ENCODE measurements at regions not wholly inside any gene's neighbourhood (a gene's known extent, or its start where the extent isn't known, plus 50 kb on each side); places are given as distances from the start of the nearest gene placed in this dataset.

DNA sequence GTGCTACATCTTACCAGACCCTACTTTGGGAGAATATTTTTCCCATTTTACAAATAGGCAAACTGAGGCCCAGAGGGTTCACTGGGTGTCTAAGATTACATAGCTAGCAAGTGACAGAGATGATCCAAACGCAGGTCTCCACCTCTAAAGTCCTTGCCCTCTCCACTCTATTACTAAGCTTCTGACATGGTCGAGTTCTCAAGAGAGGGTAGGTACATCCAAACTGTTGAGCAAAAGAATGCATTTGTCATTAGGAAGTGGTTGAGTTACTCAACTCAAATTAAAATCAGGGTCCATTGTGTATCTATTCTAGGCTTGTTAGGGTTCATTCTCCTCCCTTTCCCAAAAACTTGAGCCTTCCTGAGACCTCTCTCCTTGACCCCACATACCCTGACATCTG lies 680.6 kb upstream of the FANCL start:
- no peaks in the 10 kb centered on the region for H3K4me1 ChIP-seq (ENCODE audit: insufficient read depth, low read length, severe bottlenecking)
- H3K4me2 ChIP-seq (ENCODE audit: low read length): no peak overlapping the region

DNA sequence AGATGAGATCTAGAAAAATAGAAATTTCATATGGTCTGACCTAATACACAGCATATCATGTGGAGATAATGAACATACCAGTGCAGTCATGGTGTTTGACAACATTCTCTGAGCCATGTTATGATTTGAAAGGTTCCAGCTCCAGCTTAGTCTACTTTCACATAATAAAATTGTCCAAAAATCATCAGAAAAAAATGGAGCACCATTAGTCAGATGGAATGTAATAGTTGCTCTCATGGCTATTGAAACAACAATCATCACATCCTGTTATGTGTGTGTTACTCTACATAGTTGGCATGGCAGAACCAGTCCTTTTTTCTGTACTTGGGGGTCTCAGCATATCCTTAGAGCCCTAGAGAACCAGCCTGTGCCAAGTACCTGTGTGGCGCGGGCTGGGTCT lies 678.9 kb upstream of the FANCL start:
- Histone ChIP-seq H3K4me1 (ENCODE audit: insufficient read depth, low read length, severe bottlenecking) (no peaks in the 10 kb centered on the region), H3K4me3 (ENCODE audit: low read depth, low read length, poor library complexity, severe bottlenecking) (no peak overlapping the region), H3K36me3 (ENCODE audit: insufficient read depth, low read length) (no peaks in the 10 kb centered on the region), H3F3A (ENCODE audit: insufficient read depth, low read length) (no peaks in the 10 kb centered on the region), H2AFZ (ENCODE audit: low read length) (no peak overlapping the region), H3K9me2 (ENCODE audit: low read depth, low read length) (no peaks in the 10 kb centered on the region), H3K79me2 (ENCODE audit: insufficient read depth, low read length) (no peaks in the 10 kb centered on the region), H3K9ac (ENCODE audit: low read length) (no peak overlapping the region), H3K27me3 (ENCODE audit: insufficient read depth, low read length) (no peaks in the 10 kb centered on the region), H4K20me1 (ENCODE audit: insufficient read depth, low read length) (no peaks in the 10 kb centered on the region), H3K27ac (ENCODE audit: low read depth, low read length, poor library complexity, severe bottlenecking) (no peak overlapping the region), H3K9me3 (ENCODE audit: low read length) (no peaks in the 10 kb centered on the region), H3K4me2 (ENCODE audit: low read length) (no peak overlapping the region)
- no peak for TF ChIP-seq EZH2 (IDR thresholded peaks at IDR 0.05; ENCODE audit: borderline replicate concordance, low read length)

More for the DNA sequence above, 680.6 kb upstream of the FANCL start:
- Histone ChIP-seq H3K9me3 (ENCODE audit: low read length) (no peaks in the 10 kb centered on the region), H3K9me2 (ENCODE audit: low read depth, low read length) (no peaks in the 10 kb centered on the region), H3K36me3 (ENCODE audit: insufficient read depth, low read length) (no peaks in the 10 kb centered on the region), H2AFZ (ENCODE audit: low read length) (no peak overlapping the region), H3F3A (ENCODE audit: insufficient read depth, low read length) (no peaks in the 10 kb centered on the region), H3K27me3 (ENCODE audit: insufficient read depth, low read length) (no peaks in the 10 kb centered on the region), H3K4me3 (ENCODE audit: low read depth, low read length, poor library complexity, severe bottlenecking) (no peak overlapping the region), H3K9ac (ENCODE audit: low read length) (no peak overlapping the region), H3K27ac (ENCODE audit: low read depth, low read length, poor library complexity, severe bottlenecking) (no peak overlapping the region), H3K79me2 (ENCODE audit: insufficient read depth, low read length) (no peaks in the 10 kb centered on the region), H4K20me1 (ENCODE audit: insufficient read depth, low read length) (no peaks in the 10 kb centered on the region)
- no peak for TF ChIP-seq EZH2 (IDR thresholded peaks at IDR 0.05; ENCODE audit: borderline replicate concordance, low read length)
- TF ChIP-seq, protein P1, sequence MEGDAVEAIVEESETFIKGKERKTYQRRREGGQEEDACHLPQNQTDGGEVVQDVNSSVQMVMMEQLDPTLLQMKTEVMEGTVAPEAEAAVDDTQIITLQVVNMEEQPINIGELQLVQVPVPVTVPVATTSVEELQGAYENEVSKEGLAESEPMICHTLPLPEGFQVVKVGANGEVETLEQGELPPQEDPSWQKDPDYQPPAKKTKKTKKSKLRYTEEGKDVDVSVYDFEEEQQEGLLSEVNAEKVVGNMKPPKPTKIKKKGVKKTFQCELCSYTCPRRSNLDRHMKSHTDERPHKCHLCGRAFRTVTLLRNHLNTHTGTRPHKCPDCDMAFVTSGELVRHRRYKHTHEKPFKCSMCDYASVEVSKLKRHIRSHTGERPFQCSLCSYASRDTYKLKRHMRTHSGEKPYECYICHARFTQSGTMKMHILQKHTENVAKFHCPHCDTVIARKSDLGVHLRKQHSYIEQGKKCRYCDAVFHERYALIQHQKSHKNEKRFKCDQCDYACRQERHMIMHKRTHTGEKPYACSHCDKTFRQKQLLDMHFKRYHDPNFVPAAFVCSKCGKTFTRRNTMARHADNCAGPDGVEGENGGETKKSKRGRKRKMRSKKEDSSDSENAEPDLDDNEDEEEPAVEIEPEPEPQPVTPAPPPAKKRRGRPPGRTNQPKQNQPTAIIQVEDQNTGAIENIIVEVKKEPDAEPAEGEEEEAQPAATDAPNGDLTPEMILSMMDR (IDR thresholded peaks at IDR 0.05; ENCODE audit: low read length): no peak

DNA sequence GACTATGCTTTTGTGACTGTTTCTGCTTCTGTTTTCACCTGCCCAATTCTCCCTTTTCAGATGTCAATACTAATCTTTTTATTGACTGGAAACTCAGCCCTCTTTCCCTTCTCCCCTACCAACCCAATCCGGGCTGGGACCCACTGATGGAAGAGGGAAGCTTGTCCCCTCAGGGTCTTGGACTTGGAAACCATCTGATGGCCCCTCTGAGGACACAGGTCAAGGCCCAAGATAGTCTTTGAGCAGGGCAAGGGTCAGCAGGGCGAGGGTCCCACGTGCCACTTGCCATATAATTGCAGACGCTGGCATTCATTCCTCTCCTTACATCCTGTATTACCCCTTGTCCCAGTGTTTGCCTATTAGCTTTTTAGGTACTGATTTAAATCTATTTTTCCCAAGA lies 678.2 kb upstream of the FANCL start:
- Histone ChIP-seq H2AFZ (ENCODE audit: low read length) (no peak overlapping the region), H3K36me3 (ENCODE audit: insufficient read depth, low read length) (no peaks in the 10 kb centered on the region), H4K20me1 (ENCODE audit: insufficient read depth, low read length) (no peaks in the 10 kb centered on the region), H3K4me2 (ENCODE audit: low read length) (no peak overlapping the region), H3F3A (ENCODE audit: insufficient read depth, low read length) (no peaks in the 10 kb centered on the region), H3K4me3 (ENCODE audit: low read depth, low read length, poor library complexity, severe bottlenecking) (no peak overlapping the region), H3K27ac (ENCODE audit: low read depth, low read length, poor library complexity, severe bottlenecking) (no peak overlapping the region), H3K9me3 (ENCODE audit: low read length) (no peaks in the 10 kb centered on the region), H3K9ac (ENCODE audit: low read length) (no peak overlapping the region), H3K4me1 (ENCODE audit: insufficient read depth, low read length, severe bottlenecking) (no peaks in the 10 kb centered on the region), H3K27me3 (ENCODE audit: insufficient read depth, low read length) (no peaks in the 10 kb centered on the region), H3K9me2 (ENCODE audit: low read depth, low read length) (no peaks in the 10 kb centered on the region), H3K79me2 (ENCODE audit: insufficient read depth, low read length) (no peaks in the 10 kb centered on the region)
- TF ChIP-seq, protein P1 (IDR thresholded peaks at IDR 0.05; ENCODE audit: low read length): no peak
- no peak for TF ChIP-seq EZH2 (IDR thresholded peaks at IDR 0.05; ENCODE audit: borderline replicate concordance, low read length)

DNA sequence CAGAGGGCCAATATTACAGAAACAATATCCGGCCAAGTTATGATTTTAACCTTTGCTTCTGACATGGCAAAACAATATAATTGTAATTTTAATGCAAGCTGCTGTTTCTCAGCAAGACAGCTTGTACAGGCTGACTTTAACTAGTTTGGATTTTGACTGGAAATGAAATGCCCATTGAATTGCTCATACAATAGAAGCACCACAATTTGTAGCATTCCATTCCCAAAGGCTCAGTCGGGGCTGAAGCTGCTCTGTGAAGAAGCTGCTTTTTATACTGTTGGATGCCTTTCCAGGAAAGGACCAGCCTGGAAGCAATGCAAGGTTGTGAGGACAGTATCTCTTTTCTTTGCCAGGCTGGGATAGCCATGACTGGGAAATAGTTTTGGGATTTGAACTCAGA lies 677.0 kb upstream of the FANCL start:
- TF ChIP-seq EZH2 (IDR thresholded peaks at IDR 0.05; ENCODE audit: borderline replicate concordance, low read length): no peak
- TF ChIP-seq, protein P1 (IDR thresholded peaks at IDR 0.05; ENCODE audit: low read length): no peak
- Histone ChIP-seq H3K9ac (ENCODE audit: low read length) (no peak overlapping the region), H3K9me3 (ENCODE audit: low read length) (no peaks in the 10 kb centered on the region), H3K4me1 (ENCODE audit: insufficient read depth, low read length, severe bottlenecking) (no peaks in the 10 kb centered on the region), H3F3A (ENCODE audit: insufficient read depth, low read length) (no peaks in the 10 kb centered on the region), H3K4me2 (ENCODE audit: low read length) (no peak overlapping the region), H3K9me2 (ENCODE audit: low read depth, low read length) (no peaks in the 10 kb centered on the region), H3K27me3 (ENCODE audit: insufficient read depth, low read length) (no peaks in the 10 kb centered on the region), H3K4me3 (ENCODE audit: low read depth, low read length, poor library complexity, severe bottlenecking) (no peak overlapping the region), H3K27ac (ENCODE audit: low read depth, low read length, poor library complexity, severe bottlenecking) (no peak overlapping the region), H4K20me1 (ENCODE audit: insufficient read depth, low read length) (no peaks in the 10 kb centered on the region), H3K79me2 (ENCODE audit: insufficient read depth, low read length) (no peaks in the 10 kb centered on the region), H2AFZ (ENCODE audit: low read length) (no peak overlapping the region), H3K36me3 (ENCODE audit: insufficient read depth, low read length) (no peaks in the 10 kb centered on the region)

Data from OCI-LY1 (cell line).